ENCODE measurements at regions not wholly inside any gene's neighbourhood (a gene's known extent, or its start where the extent isn't known, plus 50 kb on each side); places are given as distances from the start of the nearest gene placed in this dataset.
"Not testable (repeated sequence)": the region's sequence is repeated elsewhere in the genome, so short reads cannot be mapped to it uniquely, and the experiment has no call there.

- DNase-seq, result not testable (repeated sequence)
These were observed 120.1 kb upstream of the SHH start for GRCh38 chr7:155932324-155932723.

GRCh38 chr7:155931396-155932085, 119.3 kb upstream of the SHH start:
- peak; percentile 5 for DNase-seq

- no peak for DNase-seq
These were observed 118.3 kb upstream of the SHH start for GRCh38 chr7:155930527-155930926.

GRCh38 chr7:155930061-155930460, 117.8 kb upstream of the SHH start:
- DNase-seq, result no peak

- no peak for DNase-seq
These were observed 116.3 kb upstream of the SHH start for GRCh38 chr7:155928583-155928982.

GRCh38 chr7:155927905-155928304, 115.6 kb upstream of the SHH start:
- no peak for DNase-seq

GRCh38 chr7:155925682-155926081, 113.4 kb upstream of the SHH start:
- peak; percentile 15 for DNase-seq

- DNase-seq, result no peak
These were observed 110.0 kb upstream of the SHH start for GRCh38 chr7:155922067-155922816.

- no peak for DNase-seq
These were observed 109.5 kb upstream of the SHH start for GRCh38 chr7:155921804-155922066.

GRCh38 chr7:155921086-155921803, 109.0 kb upstream of the SHH start:
- DNase-seq, result no peak

- no peak for DNase-seq
These were observed 107.8 kb upstream of the SHH start for GRCh38 chr7:155920068-155920461.

GRCh38 chr7:155919391-155920067, 107.3 kb upstream of the SHH start:
- DNase-seq, result no peak

GRCh38 chr7:155918720-155919390, 106.6 kb upstream of the SHH start:
- no peak for DNase-seq

- DNase-seq, result no peak
These were observed 105.7 kb upstream of the SHH start for GRCh38 chr7:155917836-155918430.

- no peak for DNase-seq
These were observed 104.8 kb upstream of the SHH start for GRCh38 chr7:155916926-155917655.

GRCh38 chr7:155914341-155914740, 102.1 kb upstream of the SHH start:
- no peak for DNase-seq

- DNase-seq, result no peak
These were observed 101.5 kb upstream of the SHH start for GRCh38 chr7:155913719-155914118.

GRCh38 chr7:155913291-155913690, 101.0 kb upstream of the SHH start:
- no peak for DNase-seq

GRCh38 chr7:155911471-155912105, 99.3 kb upstream of the SHH start:
- DNase-seq, result no peak

GRCh38 chr7:155908385-155908784, 96.1 kb upstream of the SHH start:
- DNase-seq, result no peak

- DNase-seq, result no peak
These were observed 95.4 kb upstream of the SHH start for GRCh38 chr7:155907450-155908200.
